GM21447 (cell line): ENCODE measurements at regions not wholly inside any gene's neighbourhood (a gene's known extent, or its start where the extent isn't known, plus 50 kb on each side); places are given as distances from the start of the nearest gene placed in this dataset.
"Not testable (repeated sequence)": the region's sequence is repeated elsewhere in the genome, so short reads cannot be mapped to it uniquely, and the experiment has no call there.

ENCODE experiments used
- ATAC-seq: cut with Tn5 transposase; IDR thresholded peaks from one replicate; pipeline ENCODE4 v1.9.1; 2021; ENCODE audit not compliant: unreplicated experiment

GRCh38 chr10:131577178-131577555 is 265.6 kb upstream of the TCERG1L start:
- ATAC-seq, result no peak

- no peak for ATAC-seq
Observed at GRCh38 chr10:131577786-131578471, 266.4 kb upstream of the TCERG1L start.

GRCh38 chr10:131578472-131578970 is 267.0 kb upstream of the TCERG1L start:
- no peak for ATAC-seq

GRCh38 chr10:131579251-131580071 is 267.9 kb upstream of the TCERG1L start:
- ATAC-seq, result no peak

- ATAC-seq, result no peak
Observed at GRCh38 chr10:131580076-131580652, 268.6 kb upstream of the TCERG1L start.

GRCh38 chr10:131580674-131581073 is 269.2 kb upstream of the TCERG1L start:
- ATAC-seq, result no peak

GRCh38 chr10:131581547-131581946 is 270.0 kb upstream of the TCERG1L start:
- not testable (repeated sequence) for ATAC-seq

GRCh38 chr10:131584287-131584686 is 272.8 kb upstream of the TCERG1L start:
- no peak for ATAC-seq

GRCh38 chr10:131585761-131586160 is 274.2 kb upstream of the TCERG1L start:
- no peak for ATAC-seq

- no peak for ATAC-seq
Observed at GRCh38 chr10:131586958-131587357, 275.4 kb upstream of the TCERG1L start.

- ATAC-seq, result no peak
Observed at GRCh38 chr10:131587976-131588680, 276.6 kb upstream of the TCERG1L start.

GRCh38 chr10:131588704-131589220 is 277.2 kb upstream of the TCERG1L start:
- no peak for ATAC-seq

GRCh38 chr10:131590567-131590966 is 279.0 kb upstream of the TCERG1L start:
- no peak for ATAC-seq

GRCh38 chr10:131591936-131592335 is 280.4 kb upstream of the TCERG1L start:
- no peak for ATAC-seq

GRCh38 chr10:131609176-131609575 is 291.6 kb upstream of the PPP2R2D start:
- ATAC-seq, result no peak

GRCh38 chr10:131615150-131615549 is 285.7 kb upstream of the PPP2R2D start:
- ATAC-seq, result no peak

GRCh38 chr10:131616040-131616439 is 284.8 kb upstream of the PPP2R2D start:
- ATAC-seq, result no peak

- no peak for ATAC-seq
Observed at GRCh38 chr10:131617113-131617858, 283.5 kb upstream of the PPP2R2D start.

- ATAC-seq, result no peak
Observed at GRCh38 chr10:131618587-131619267, 282.1 kb upstream of the PPP2R2D start.

- ATAC-seq, result no peak
Observed at GRCh38 chr10:131620314-131620713, 280.5 kb upstream of the PPP2R2D start.
